ENCODE measurements at regions not wholly inside any gene's neighbourhood (a gene's known extent, or its start where the extent isn't known, plus 50 kb on each side); places are given as distances from the start of the nearest gene placed in this dataset.

GRCh38 chr3:135895734-135896121 lies 69.8 kb upstream of the PPP2R3A start:
- no peaks in the 10 kb centered on the region for H3K4me1 ChIP-seq (ENCODE audit: insufficient read depth, insufficient read length)
- no peak overlapping the region for H3K4me3 ChIP-seq (ENCODE audit: insufficient read length, low read depth)
- H3K27me3 ChIP-seq (ENCODE audit: insufficient read depth, insufficient read length), result no peaks in the 10 kb centered on the region
- no peak for TF ChIP-seq SUZ12 (IDR thresholded peaks at IDR 0.05; ENCODE audit: extremely low read depth, insufficient read depth, insufficient read length)
- TF ChIP-seq ZNF274 (IDR thresholded peaks at IDR 0.05; ENCODE audit: low read depth, low read length), result no peak
- no peak for TF ChIP-seq YY1 (IDR thresholded peaks at IDR 0.05; ENCODE audit: insufficient read depth, insufficient read length)
- DNase-seq (ENCODE audit: low read depth, low spot score), result no peak
- no peaks in the 10 kb centered on the region for H3K36me3 ChIP-seq (ENCODE audit: insufficient read depth, insufficient read length, low read length)
- H3K9ac ChIP-seq (ENCODE audit: insufficient read length, low read depth), result no peak overlapping the region
- no peaks in the 10 kb centered on the region for H3K9me3 ChIP-seq (ENCODE audit: insufficient read depth, low read length)

- Histone ChIP-seq H3K4me3 (ENCODE audit: insufficient read length, low read depth) (no peak overlapping the region), H3K27me3 (ENCODE audit: insufficient read depth, insufficient read length) (no peaks in the 10 kb centered on the region), H3K4me1 (ENCODE audit: insufficient read depth, insufficient read length) (no peaks in the 10 kb centered on the region), H3K36me3 (ENCODE audit: insufficient read depth, insufficient read length, low read length) (no peaks in the 10 kb centered on the region), H3K9ac (ENCODE audit: insufficient read length, low read depth) (no peak overlapping the region), H3K9me3 (ENCODE audit: insufficient read depth, low read length) (0 out of 2 replicates have a peak, but pooled peaks cover 8% of the 10 kb centered on the region)
- no peak for DNase-seq (ENCODE audit: low read depth, low spot score)
- TF ChIP-seq YY1 (IDR thresholded peaks at IDR 0.05; ENCODE audit: insufficient read depth, insufficient read length) (no peak), ZNF274 (IDR thresholded peaks at IDR 0.05; ENCODE audit: low read depth, low read length) (no peak), SUZ12 (IDR thresholded peaks at IDR 0.05; ENCODE audit: extremely low read depth, insufficient read depth, insufficient read length) (no peak)
These were observed 68.9 kb upstream of the PPP2R3A start for GRCh38 chr3:135896613-135897012.

DNA sequence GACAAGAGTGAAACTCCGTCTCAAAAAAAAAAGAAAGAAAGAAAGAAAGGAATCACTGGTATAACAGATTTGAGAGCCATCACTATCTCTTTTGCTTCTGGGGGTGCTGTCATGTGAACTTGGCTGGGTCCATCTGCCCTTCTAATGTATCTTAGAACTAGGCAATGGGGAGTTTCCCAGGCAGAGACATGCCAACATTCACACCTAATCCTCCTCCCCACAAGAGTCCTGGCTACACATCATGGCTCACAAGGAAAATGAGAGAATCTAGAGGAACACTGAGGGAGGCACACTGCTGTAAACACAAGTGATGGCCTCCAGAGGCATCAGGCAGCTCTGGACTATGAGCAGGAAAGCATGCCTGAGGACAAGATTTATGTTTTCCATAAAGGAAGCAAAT lies 67.8 kb upstream of the PPP2R3A start:
- H3K4me1 ChIP-seq (ENCODE audit: insufficient read depth, insufficient read length), result no peaks in the 10 kb centered on the region

DNA sequence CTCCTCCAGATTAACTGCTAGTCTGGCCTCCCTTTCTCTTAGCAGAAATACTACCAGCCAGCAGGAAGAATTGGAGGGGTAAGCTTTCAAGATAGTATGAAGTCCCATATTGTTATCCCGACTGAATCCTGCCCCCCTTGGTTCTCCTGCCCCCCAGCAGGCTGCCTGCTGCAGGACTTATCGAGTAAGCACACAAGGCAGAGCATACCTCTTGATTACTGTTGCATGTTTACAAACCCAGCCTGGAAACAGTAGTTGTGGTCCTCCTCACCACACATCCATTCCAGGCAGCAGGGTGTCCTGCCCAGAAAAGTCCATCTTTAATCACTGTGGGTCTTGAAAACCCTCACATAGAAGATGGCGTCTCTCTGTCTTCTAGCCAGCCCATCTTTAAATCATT lies 66.8 kb upstream of the PPP2R3A start:
- H3K4me3 ChIP-seq (ENCODE audit: insufficient read length, low read depth), result no peak overlapping the region

More for the DNA sequence above, 67.8 kb upstream of the PPP2R3A start:
- Histone ChIP-seq H3K9ac (ENCODE audit: insufficient read length, low read depth) (no peak overlapping the region), H3K4me3 (ENCODE audit: insufficient read length, low read depth) (no peak overlapping the region), H3K27me3 (ENCODE audit: insufficient read depth, insufficient read length) (no peaks in the 10 kb centered on the region), H3K36me3 (ENCODE audit: insufficient read depth, insufficient read length, low read length) (no peaks in the 10 kb centered on the region), H3K9me3 (ENCODE audit: insufficient read depth, low read length) (0 out of 2 replicates have a peak, but pooled peaks cover 14% of the 10 kb centered on the region)
- no peak for DNase-seq (ENCODE audit: low read depth, low spot score)
- TF ChIP-seq YY1 (IDR thresholded peaks at IDR 0.05; ENCODE audit: insufficient read depth, insufficient read length) (no peak), ZNF274 (IDR thresholded peaks at IDR 0.05; ENCODE audit: low read depth, low read length) (no peak), SUZ12 (IDR thresholded peaks at IDR 0.05; ENCODE audit: extremely low read depth, insufficient read depth, insufficient read length) (no peak)

DNA sequence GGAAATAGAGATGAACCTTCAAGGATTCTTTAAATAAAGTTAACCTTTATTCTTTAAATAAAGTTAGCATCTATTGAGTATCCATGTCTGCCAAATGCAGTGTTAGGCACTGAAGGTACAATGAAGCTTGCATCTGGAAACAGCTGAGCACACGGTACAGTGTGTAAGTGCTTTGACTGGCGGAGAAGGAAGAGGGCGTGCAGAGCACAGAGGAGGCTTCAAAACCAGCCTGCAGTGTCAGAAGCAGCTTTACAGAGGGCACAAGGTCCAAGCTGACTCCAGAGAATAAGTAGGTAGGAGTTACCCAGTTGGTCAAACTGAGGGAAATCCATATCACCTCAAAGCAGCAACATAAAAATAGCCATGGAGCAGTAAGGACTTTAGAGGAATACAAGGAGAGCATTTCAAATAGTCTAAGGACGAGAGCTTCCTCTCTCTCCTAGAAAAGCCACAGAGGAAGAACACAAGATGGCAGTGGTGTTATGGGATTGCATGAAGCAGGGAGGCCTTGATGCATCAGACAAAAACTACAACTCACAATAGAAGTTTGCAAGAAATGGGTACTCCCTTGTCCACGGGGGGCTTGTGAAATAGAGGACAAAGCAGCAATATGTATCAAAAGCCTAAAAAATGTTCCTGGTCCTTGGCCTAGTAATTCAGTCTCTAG lies 60.3 kb upstream of the PPP2R3A start:
- Histone ChIP-seq H3K27me3 (ENCODE audit: insufficient read depth, insufficient read length) (no peaks in the 10 kb centered on the region), H3K9me3 (ENCODE audit: insufficient read depth, low read length) (0 out of 2 replicates have a peak, but pooled peaks cover 14% of the 10 kb centered on the region), H3K36me3 (ENCODE audit: insufficient read depth, insufficient read length, low read length) (no peaks in the 10 kb centered on the region), H3K4me1 (ENCODE audit: insufficient read depth, insufficient read length) (no peaks in the 10 kb centered on the region), H3K4me3 (ENCODE audit: insufficient read length, low read depth) (no peak overlapping the region), H3K9ac (ENCODE audit: insufficient read length, low read depth) (no peak overlapping the region)
- TF ChIP-seq YY1 (IDR thresholded peaks at IDR 0.05; ENCODE audit: insufficient read depth, insufficient read length) (no peak), SUZ12 (IDR thresholded peaks at IDR 0.05; ENCODE audit: extremely low read depth, insufficient read depth, insufficient read length) (no peak), ZNF274 (IDR thresholded peaks at IDR 0.05; ENCODE audit: low read depth, low read length) (no peak)
- DNase-seq (ENCODE audit: low read depth, low spot score), result peak; percentile 20

More for the DNA sequence above, 66.8 kb upstream of the PPP2R3A start:
- Histone ChIP-seq H3K9me3 (ENCODE audit: insufficient read depth, low read length) (0 out of 2 replicates have a peak, but pooled peaks cover 14% of the 10 kb centered on the region), H3K27me3 (ENCODE audit: insufficient read depth, insufficient read length) (no peaks in the 10 kb centered on the region), H3K9ac (ENCODE audit: insufficient read length, low read depth) (no peak overlapping the region), H3K36me3 (ENCODE audit: insufficient read depth, insufficient read length, low read length) (no peaks in the 10 kb centered on the region), H3K4me1 (ENCODE audit: insufficient read depth, insufficient read length) (no peaks in the 10 kb centered on the region)
- no peak for TF ChIP-seq ZNF274 (IDR thresholded peaks at IDR 0.05; ENCODE audit: low read depth, low read length)
- no peak for DNase-seq (ENCODE audit: low read depth, low spot score)

DNA sequence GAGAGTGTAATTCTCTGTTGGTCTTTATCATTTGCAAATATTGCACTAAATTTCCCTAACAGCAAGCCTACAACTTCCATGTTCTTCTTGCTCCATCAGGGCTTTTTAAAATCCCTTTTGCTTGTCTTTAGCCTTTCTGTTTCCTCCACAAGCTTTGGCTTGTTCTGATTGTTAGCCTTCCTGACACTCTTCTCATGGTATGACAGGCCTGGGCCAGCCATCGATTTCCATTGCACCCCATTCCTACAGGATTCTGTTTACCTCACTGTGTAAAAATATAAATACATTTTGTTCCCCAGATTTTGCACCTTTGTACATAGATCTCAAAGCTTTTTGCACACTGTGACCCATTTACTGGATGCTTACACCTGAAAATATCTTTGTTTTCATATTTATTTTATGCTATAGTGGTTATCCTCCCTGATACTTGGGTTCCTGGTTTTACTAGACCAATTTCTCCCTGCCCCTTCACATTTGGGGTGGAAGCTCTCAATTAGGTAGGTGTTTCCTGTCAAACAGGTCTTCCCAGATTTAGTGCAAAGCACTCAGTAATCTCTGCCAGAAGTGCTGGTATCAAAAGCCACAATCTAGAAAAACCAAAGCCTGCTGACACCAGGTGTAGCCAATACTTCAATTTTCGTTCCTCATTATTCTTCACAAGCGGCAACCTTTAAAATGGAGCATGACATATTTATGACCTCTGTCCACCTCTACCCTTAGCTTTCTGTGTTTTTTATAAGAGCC lies 57.9 kb upstream of the PPP2R3A start:
- H3K27me3 ChIP-seq (ENCODE audit: insufficient read depth, insufficient read length), result no peaks in the 10 kb centered on the region
- H3K4me3 ChIP-seq (ENCODE audit: insufficient read length, low read depth), result no peak overlapping the region
- TF ChIP-seq SUZ12 (IDR thresholded peaks at IDR 0.05; ENCODE audit: extremely low read depth, insufficient read depth, insufficient read length), result no peak
- TF ChIP-seq YY1 (IDR thresholded peaks at IDR 0.05; ENCODE audit: insufficient read depth, insufficient read length), result no peak
- no peak for TF ChIP-seq ZNF274 (IDR thresholded peaks at IDR 0.05; ENCODE audit: low read depth, low read length)
- no peak overlapping the region for H3K9ac ChIP-seq (ENCODE audit: insufficient read length, low read depth)
- no peaks in the 10 kb centered on the region for H3K4me1 ChIP-seq (ENCODE audit: insufficient read depth, insufficient read length)
- H3K36me3 ChIP-seq (ENCODE audit: insufficient read depth, insufficient read length, low read length), result no peaks in the 10 kb centered on the region
- DNase-seq (ENCODE audit: low read depth, low spot score), result no peak
- no peaks in the 10 kb centered on the region for H3K9me3 ChIP-seq (ENCODE audit: insufficient read depth, low read length)

DNA sequence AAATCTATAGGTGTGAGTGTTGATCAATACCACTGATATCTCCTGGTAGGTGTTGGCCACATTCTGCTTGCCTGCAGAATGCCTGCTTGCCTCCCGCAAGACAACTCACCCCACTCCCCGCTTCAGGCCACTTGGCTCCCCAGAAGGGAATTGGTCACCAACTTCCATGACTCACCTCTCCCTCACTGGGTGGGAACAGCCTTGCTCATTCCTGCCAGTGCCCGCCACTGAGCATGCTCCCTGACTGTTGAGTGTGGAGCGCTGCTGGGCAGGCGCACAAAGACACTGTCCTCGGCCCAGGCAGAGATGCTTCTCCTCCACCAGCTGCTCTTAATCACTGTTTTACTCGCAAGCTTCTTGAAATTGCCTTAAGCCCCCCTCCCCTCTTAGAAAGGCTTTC lies 57.3 kb upstream of the PPP2R3A start:
- no peak for DNase-seq (ENCODE audit: low read depth, low spot score)
- TF ChIP-seq YY1 (IDR thresholded peaks at IDR 0.05; ENCODE audit: insufficient read depth, insufficient read length), result no peak
- TF ChIP-seq SUZ12 (IDR thresholded peaks at IDR 0.05; ENCODE audit: extremely low read depth, insufficient read depth, insufficient read length), result no peak
- no peak for TF ChIP-seq ZNF274 (IDR thresholded peaks at IDR 0.05; ENCODE audit: low read depth, low read length)
- Histone ChIP-seq H3K9me3 (ENCODE audit: insufficient read depth, low read length) (no peaks in the 10 kb centered on the region), H3K36me3 (ENCODE audit: insufficient read depth, insufficient read length, low read length) (no peaks in the 10 kb centered on the region), H3K4me3 (ENCODE audit: insufficient read length, low read depth) (no peak overlapping the region), H3K27me3 (ENCODE audit: insufficient read depth, insufficient read length) (no peaks in the 10 kb centered on the region), H3K4me1 (ENCODE audit: insufficient read depth, insufficient read length) (no peaks in the 10 kb centered on the region), H3K9ac (ENCODE audit: insufficient read length, low read depth) (no peak overlapping the region)

Data from NT2/D1 (cell line).